A549 (cell line): ENCODE measurements at regions not wholly inside any gene's neighbourhood (a gene's known extent, or its start where the extent isn't known, plus 50 kb on each side); places are given as distances from the start of the nearest gene placed in this dataset.

ENCODE experiments used
- ATAC-seq, 2 experiments: fragments of 200-7000 bp in 1 of 2; fragments of >200 bp in 1 of 2; cut with Nextera tagmentation in 1 of 2; cut with Tn5 transposase in 1 of 2; 3 replicates each; pipeline versions ENCODE4 v1.8.0 to v1.9.1; 2018 to 2020; ENCODE audit warnings: mild to moderate bottlenecking in 1 of 2, moderate library complexity in 1 of 2
- CTCF ChIA-PET: fragments of 300-600 bp; sonication (Branson Sonifier 250); formaldehyde crosslinking; extraction: SDS; loops from one replicate; lab custom pipeline; 2021; ENCODE audit warnings: antibody characterized with exemption, inconsistent platforms; lab: Yijun Ruan, JAX
- POLR2A ChIA-PET: fragments of 350-600 bp; formaldehyde crosslinking; extraction: SDS; loops from one replicate; lab custom pipeline; 2021; ENCODE audit warnings: antibody characterized with exemption, inconsistent platforms; lab: Yijun Ruan, JAX
- DNase-seq, 2 experiments: peaks; one replicate each; pipeline versions ENCODE4 v3.0.0 to v3.0.0-alpha.2; 2011 to 2016; ENCODE audit warnings: low read depth in 1 of 2, low spot score in 1 of 2
- FAIRE-seq: peaks from 2 replicates; lab custom pipeline; 2011; peaks lifted over from hg19 to GRCh38; lab: Jason Lieb, UNC
- H3K27ac ChIP-seq, 2 experiments: fragments of >200 bp; sonication (Bioruptor Twin); formaldehyde crosslinking; 3 replicates each; pipeline ENCODE4 v1.5.1; 2016 to 2017
- H3K4me1 ChIP-seq: fragments of >200 bp; sonication (Bioruptor Twin); formaldehyde crosslinking; 3 replicates; pipeline ENCODE4 v1.6.1; 2016
- H3K4me2 ChIP-seq: fragments of >200 bp; sonication (Bioruptor Twin); formaldehyde crosslinking; 3 replicates; pipeline ENCODE4 v1.6.1; 2016
- H3K4me3 ChIP-seq: fragments of >200 bp; sonication (Bioruptor Twin); formaldehyde crosslinking; 3 replicates; pipeline ENCODE4 v1.5.1; 2016
- H3K9me3 ChIP-seq: fragments of >200 bp; sonication (Bioruptor Twin); formaldehyde crosslinking; 3 replicates; pipeline ENCODE4 v1.6.1; 2016
- ATOH8 ChIP-seq: fragments of 250-450 bp; sonication (Bioruptor Pico); IDR thresholded peaks from 2 replicates; pipeline ENCODE4 v1.5.0; 2020; ENCODE audit warnings: low read depth, mild to moderate bottlenecking, moderate library complexity
- BCL3 ChIP-seq: fragments of >200 bp; sonication (Bioruptor Twin); formaldehyde crosslinking; IDR thresholded peaks from 3 replicates; pipeline ENCODE4 v1.6.1; 2016
- CBX2 ChIP-seq: fragments of 200-600 bp; sonication (generic); IDR thresholded peaks from 2 replicates; pipeline ENCODE4 v1.6.1; 2016; ENCODE audit warnings: low read depth, mild to moderate bottlenecking, borderline replicate concordance
- CEBPB ChIP-seq, 2 experiments: fragments of >200 bp in 1 of 2; sonication (Bioruptor Twin) in 1 of 2; formaldehyde crosslinking in 1 of 2; IDR thresholded peaks; 2 replicates each; pipeline ENCODE4 v1.6.1; 2012 to 2016
- CHD2 ChIP-seq: fragments of 150-350 bp; IDR thresholded peaks from 2 replicates; pipeline ENCODE4 v1.6.1; 2014; ENCODE audit warnings: low read length; ENCODE audit not compliant: partially characterized antibody
- CTCF ChIP-seq: fragments of >200 bp; sonication (Bioruptor Twin); formaldehyde crosslinking; IDR thresholded peaks from 3 replicates; pipeline ENCODE4 v1.5.1; 2016
- EHMT2 ChIP-seq: fragments of 200-600 bp; sonication (generic); IDR thresholded peaks from 2 replicates; pipeline ENCODE4 v1.6.1; 2016; ENCODE audit warnings: antibody characterized with exemption, low read depth, mild to moderate bottlenecking, moderate library complexity
- FOSB ChIP-seq: fragments of 250-450 bp; sonication (Bioruptor Pico); IDR thresholded peaks from 2 replicates; pipeline ENCODE4 v1.5.0; 2020; ENCODE audit warnings: mild to moderate bottlenecking, moderate library complexity
- HDAC2 ChIP-seq: fragments of 200-600 bp; sonication (generic); IDR thresholded peaks from 2 replicates; pipeline ENCODE4 v1.6.1; 2016
- HEYL ChIP-seq: fragments of 250-450 bp; sonication (Bioruptor Pico); IDR thresholded peaks from 2 replicates; pipeline ENCODE4 v1.8.0; 2021; ENCODE audit warnings: mild to moderate bottlenecking, moderate library complexity
- HOXA7 ChIP-seq: fragments of 250-450 bp; sonication (Bioruptor Pico); IDR thresholded peaks from 2 replicates; pipeline ENCODE4 v1.5.0; 2020; ENCODE audit warnings: mild to moderate bottlenecking, moderate library complexity
- JUN ChIP-seq, 2 experiments: fragments of >200 bp; sonication (Bioruptor Twin); formaldehyde crosslinking; IDR thresholded peaks; 2 replicates in 1 of 2; 3 replicates in 1 of 2; pipeline ENCODE4 v1.6.1; 2016 to 2017
- JUNB ChIP-seq: fragments of >200 bp; sonication (Bioruptor Twin); formaldehyde crosslinking; IDR thresholded peaks from 2 replicates; pipeline ENCODE4 v1.6.1; 2016
- KDM5A ChIP-seq: fragments of 200-600 bp; sonication (generic); IDR thresholded peaks from 2 replicates; pipeline ENCODE4 v1.6.1; 2016; ENCODE audit warnings: antibody characterized with exemption, mild to moderate bottlenecking
- MAFK ChIP-seq: fragments of 450-650 bp; IDR thresholded peaks from 2 replicates; pipeline ENCODE4 v1.6.1; 2014; ENCODE audit not compliant: partially characterized antibody
- MAZ ChIP-seq: fragments of 150-350 bp; IDR thresholded peaks from 2 replicates; pipeline ENCODE4 v1.6.1; 2014; ENCODE audit warnings: antibody characterized with exemption, low read depth, low read length, borderline replicate concordance
- MYC ChIP-seq: IDR thresholded peaks from 2 replicates; pipeline ENCODE4 v1.6.1; 2012; ENCODE audit warnings: mild to moderate bottlenecking, inconsistent platforms, low read length, improper control_type of control experiment, borderline replicate concordance
- NR3C1 ChIP-seq: fragments of >200 bp; sonication (Bioruptor Twin); formaldehyde crosslinking; IDR thresholded peaks from 3 replicates; pipeline ENCODE4 v1.6.1; 2017
- POLR2A ChIP-seq: IDR thresholded peaks from 2 replicates; pipeline ENCODE4 v1.6.1; 2012; ENCODE audit warnings: mild to moderate bottlenecking, low read length
- POLR2AphosphoS2 ChIP-seq: conservative IDR thresholded peaks from 2 replicates; pipeline ENCODE4 v1.6.1; 2012; ENCODE audit warnings: low read length, improper control_type of control experiment, inconsistent platforms
- REST ChIP-seq: fragments of 200-600 bp; sonication (generic); IDR thresholded peaks from 2 replicates; pipeline ENCODE4 v1.6.1; 2016; ENCODE audit warnings: antibody characterized with exemption, mild to moderate bottlenecking, moderate library complexity
- SMC3 ChIP-seq: fragments of >200 bp; sonication (Bioruptor Twin); formaldehyde crosslinking; IDR thresholded peaks from 3 replicates; pipeline ENCODE4 v1.6.1; 2018; ENCODE audit warnings: inconsistent platforms
- SREBF2 ChIP-seq: fragments of 450-650 bp; IDR thresholded peaks from 2 replicates; pipeline ENCODE4 v1.6.1; 2014; ENCODE audit warnings: mild to moderate bottlenecking, moderate library complexity
- USF2 ChIP-seq: fragments of 450-650 bp; IDR thresholded peaks from 2 replicates; pipeline ENCODE4 v1.6.1; 2014; ENCODE audit warnings: antibody characterized with exemption
- ZC3H11A ChIP-seq: fragments of 450-650 bp; IDR thresholded peaks from 2 replicates; pipeline ENCODE4 v1.6.1; 2014; ENCODE audit warnings: antibody characterized with exemption, mild to moderate bottlenecking
- ZNF302 ChIP-seq: fragments of 250-450 bp; sonication (Bioruptor Pico); IDR thresholded peaks from 2 replicates; pipeline ENCODE4 v1.9.0; 2021; ENCODE audit warnings: inconsistent platforms, mild to moderate bottlenecking, moderate library complexity
- ZSCAN20 ChIP-seq: fragments of 250-450 bp; sonication (Bioruptor Pico); IDR thresholded peaks from 2 replicates; pipeline ENCODE4 v1.8.0; 2022; ENCODE audit warnings: mild to moderate bottlenecking, moderate library complexity
- WGBS: methylation state at CpG from one replicate; pipeline ENCODE4 v1.1.6; 2017; ENCODE audit errors: missing lambda C conversion rate; 5-methylcytosine and 5-hydroxymethylcytosine counted together

GRCh38 chr16:51055434-51055833 is 95.6 kb downstream of the SALL1 start:
- WGBS: 26% methylated on average over 9 of the region's 9 CpGs
- no peak overlapping the region for H3K27ac ChIP-seq
- CTCF ChIA-PET: interaction anchor here (1.2 kb wide), 1 partner anchor 13 kb away, joined by 3 read pairs; no protein-coding TSS in a partner anchor

GRCh38 chr16:51053775-51054174 is 97.3 kb downstream of the SALL1 start:
- TF ChIP-seq SREBF2 (no peak), HEYL (CRISPR knock-in tag) (no peak), KDM5A (no peak), POLR2A (no peak), CTCF (no peak), EHMT2 (no peak), NR3C1 (no peak), POLR2AphosphoS2 (no peak), USF2 (no peak), SMC3 (no peak), MAFK (no peak), MAZ (no peak), MYC (no peak), FOSB (CRISPR knock-in tag) (no peak), HDAC2 (no peak), JUN (IDR thresholded peaks at IDR 0.05) (no peak), ZNF302 (CRISPR knock-in tag) (no peak)
- ATAC-seq (no peak), DNase-seq (no peak), FAIRE-seq (no peak)
- no peak overlapping the region for H3K4me3 ChIP-seq
- no peaks in the 10 kb centered on the region for H3K4me1 ChIP-seq
- no peaks in the 10 kb centered on the region for H3K9me3 ChIP-seq
- WGBS: 16% methylated on average over 2 of the region's 2 CpGs
- CTCF ChIA-PET: no interaction called here
- no peak overlapping the region for H3K27ac ChIP-seq
- POLR2A ChIA-PET: no interaction called here
- no peak overlapping the region for H3K4me2 ChIP-seq

More at GRCh38 chr16:51055434-51055833, 95.6 kb downstream of the SALL1 start:
- FAIRE-seq (no peak), DNase-seq (no peak), ATAC-seq (no peak)
- H3K9me3 ChIP-seq: no peaks in the 10 kb centered on the region
- H3K4me1 ChIP-seq: no peaks in the 10 kb centered on the region
- no peak overlapping the region for H3K4me3 ChIP-seq
- no peak overlapping the region for H3K4me2 ChIP-seq
- no peak for TF ChIP-seq CHD2
- no peak for TF ChIP-seq BCL3
- TF ChIP-seq SMC3: no peak
- POLR2A ChIA-PET: no interaction called here

GRCh38 chr16:51051671-51052070 is 99.4 kb downstream of the SALL1 start:
- DNase-seq (no peak), FAIRE-seq (no peak), ATAC-seq (no peak)
- POLR2A ChIA-PET: no interaction called here
- CTCF ChIA-PET: interaction anchor here (1.0 to 1.6 kb wide), 3 partner anchors 9 to 18 kb away, joined by 3 to 4 read pairs (median 3); no protein-coding TSS in a partner anchor
- Histone ChIP-seq H3K4me3 (no peak overlapping the region), H3K4me1 (no peaks in the 10 kb centered on the region), H3K27ac (no peak overlapping the region), H3K4me2 (no peak overlapping the region), H3K9me3 (no peaks in the 10 kb centered on the region)
- WGBS: 32% methylated on average over 1 of the region's 1 CpG
- TF ChIP-seq CBX2: no peak
- TF ChIP-seq ZSCAN20: no peak
- TF ChIP-seq JUNB: no peak
- TF ChIP-seq BCL3: no peak
- no peak for TF ChIP-seq MAZ
- no peak for TF ChIP-seq FOSB (CRISPR knock-in tag)
- TF ChIP-seq REST: no peak
- no peak for TF ChIP-seq ATOH8
- TF ChIP-seq POLR2AphosphoS2: no peak
- TF ChIP-seq CEBPB (IDR thresholded peaks at IDR 0.05): no peak
- no peak for TF ChIP-seq ZC3H11A
- no peak for TF ChIP-seq HOXA7 (CRISPR knock-in tag)
